ENCODE measurements at regions not wholly inside any gene's neighbourhood (a gene's known extent, or its start where the extent isn't known, plus 50 kb on each side); places are given as distances from the start of the nearest gene placed in this dataset.

- TF ChIP-seq ZNF160 (CRISPR knock-in tag; IDR thresholded peaks at IDR 0.05) (no peak), JUND (CRISPR knock-in tag; IDR thresholded peaks at IDR 0.05) (no peak), POLR2AphosphoS5 (IDR thresholded peaks at IDR 0.05; ENCODE audit: low read depth, low read length) (no peak), ZNF432 (CRISPR knock-in tag; IDR thresholded peaks at IDR 0.05; ENCODE audit: borderline replicate concordance) (no peak), MED8 (CRISPR knock-in tag; IDR thresholded peaks at IDR 0.05; ENCODE audit: insufficient replicate concordance) (no peak), CTCF (CRISPR knock-in tag; IDR thresholded peaks at IDR 0.05) (no peak), ETS1 (CRISPR knock-in tag; IDR thresholded peaks at IDR 0.05) (no peak), TAF1 (CRISPR knock-in tag; IDR thresholded peaks at IDR 0.05) (no peak), RBFOX2 (IDR thresholded peaks at IDR 0.05; ENCODE audit: low read depth, low read length) (no peak), EP300 (IDR thresholded peaks at IDR 0.05; ENCODE audit: low read depth in 2 of 2, low read length in 2 of 2) (no peak), EP300 (CRISPR knock-in tag; IDR thresholded peaks at IDR 0.05; ENCODE audit: borderline replicate concordance) (no peak), ATF3 (CRISPR knock-in tag; IDR thresholded peaks at IDR 0.05) (no peak)
Observed at GRCh38 chr5:125011419-125011818, 265.0 kb upstream of the ZNF608 start.

Data from HepG2 (cell line).